ENCODE measurements at regions not wholly inside any gene's neighbourhood (a gene's known extent, or its start where the extent isn't known, plus 50 kb on each side); places are given as distances from the start of the nearest gene placed in this dataset.

GRCh38 chr3:193049935-193050334, 132.3 kb upstream of the MB21D2 start:
- intact Hi-C loops (cut with DNase I) = no loop called here
- WGBS, 2 donors = 69 to 76% methylated on average over 4 of the region's 4 CpGs
- H3K9me3 ChIP-seq = no peaks in the 10 kb centered on the region

GRCh38 chr3:193051314-193051713, 133.7 kb upstream of the MB21D2 start:
- WGBS, 2 donors = 91 to 93% methylated on average over 4 of the region's 4 CpGs
- TF ChIP-seq POLR2AphosphoS5 (IDR thresholded peaks at IDR 0.05) = no peak
- TF ChIP-seq POLR2A (IDR thresholded peaks at IDR 0.05) = no peak
- TF ChIP-seq EP300 (IDR thresholded peaks at IDR 0.05) = no peak
- TF ChIP-seq CTCF (IDR thresholded peaks at IDR 0.05) = no peak
- intact Hi-C loops (cut with DNase I) = no loop called here
- peaks cover 0 to 14% (median 12%) of the 10 kb centered on the region in 4 donors for H3K4me1 ChIP-seq
- no peaks in the 10 kb centered on the region for H3K9me3 ChIP-seq
- H3K27ac ChIP-seq = no peak overlapping the region
- no peaks in the 10 kb centered on the region for H3K36me3 ChIP-seq
- no peaks in the 10 kb centered on the region for H3K27me3 ChIP-seq
- no peak overlapping the region for H3K4me3 ChIP-seq
- DNase-seq = no peak

More at GRCh38 chr3:193049935-193050334, 132.3 kb upstream of the MB21D2 start:
- Histone ChIP-seq H3K27ac (no peak overlapping the region), H3K4me3 (no peak overlapping the region), H3K36me3 (no peaks in the 10 kb centered on the region), H3K4me1 (peaks cover 0 to 14% (median 12%) of the 10 kb centered on the region in 4 donors), H3K27me3 (no peaks in the 10 kb centered on the region)
- TF ChIP-seq POLR2AphosphoS5 (IDR thresholded peaks at IDR 0.05) (no peak), EP300 (IDR thresholded peaks at IDR 0.05) (no peak), CTCF (IDR thresholded peaks at IDR 0.05) (no peak), POLR2A (IDR thresholded peaks at IDR 0.05) (no peak)
- DNase-seq = no peak

- intact Hi-C loops (cut with DNase I) = no loop called here
- DNase-seq = no peak
- H3K27me3 ChIP-seq = no peaks in the 10 kb centered on the region
- peaks cover 0 to 14% (median 12%) of the 10 kb centered on the region in 4 donors for H3K4me1 ChIP-seq
- no peaks in the 10 kb centered on the region for H3K36me3 ChIP-seq
- WGBS, 2 donors = 78 to 91% methylated on average over 8 of the region's 8 CpGs
- peak overlapping the region in 2 of 4 donors; percentile 43 to 44 for H3K27ac ChIP-seq
- no peaks in the 10 kb centered on the region for H3K9me3 ChIP-seq
- TF ChIP-seq CTCF (IDR thresholded peaks at IDR 0.05) (no peak), POLR2AphosphoS5 (IDR thresholded peaks at IDR 0.05) (peak in 3 of 4 donors; percentile 69 to 74 (median 73))
- no peak overlapping the region for H3K4me3 ChIP-seq
Observed at GRCh38 chr3:193052354-193053045, 134.8 kb upstream of the MB21D2 start.

GRCh38 chr3:193053046-193053435, 135.4 kb upstream of the MB21D2 start:
- Histone ChIP-seq H3K27me3 (no peaks in the 10 kb centered on the region), H3K9me3 (no peaks in the 10 kb centered on the region), H3K4me3 (no peak overlapping the region), H3K4me1 (peaks cover 0 to 14% (median 12%) of the 10 kb centered on the region in 4 donors), H3K36me3 (no peaks in the 10 kb centered on the region), H3K27ac (no peak overlapping the region)
- TF ChIP-seq POLR2AphosphoS5 (IDR thresholded peaks at IDR 0.05) (no peak), EP300 (IDR thresholded peaks at IDR 0.05) (no peak), CTCF (IDR thresholded peaks at IDR 0.05) (no peak), POLR2A (IDR thresholded peaks at IDR 0.05) (no peak)
- intact Hi-C loops (cut with DNase I) = no loop called here
- DNase-seq = no peak

GRCh38 chr3:193055352-193055751, 137.7 kb upstream of the MB21D2 start:
- no peak for TF ChIP-seq POLR2AphosphoS5 (IDR thresholded peaks at IDR 0.05)
- no peak for TF ChIP-seq POLR2A (IDR thresholded peaks at IDR 0.05)
- no peak for TF ChIP-seq CTCF (IDR thresholded peaks at IDR 0.05)
- TF ChIP-seq EP300 (IDR thresholded peaks at IDR 0.05) = no peak
- WGBS, 2 donors = 76 to 78% methylated on average over 10 of the region's 10 CpGs
- Histone ChIP-seq H3K36me3 (no peaks in the 10 kb centered on the region), H3K27me3 (no peaks in the 10 kb centered on the region), H3K9me3 (no peaks in the 10 kb centered on the region), H3K4me1 (peaks cover 0 to 10% (median 5%) of the 10 kb centered on the region in 4 donors), H3K4me3 (no peak overlapping the region), H3K27ac (no peak overlapping the region)
- intact Hi-C loops (cut with DNase I) = no loop called here
- DNase-seq = no peak
